Aorta (tissue), 5 donors: ENCODE measurements at regions not wholly inside any gene's neighbourhood (a gene's known extent, or its start where the extent isn't known, plus 50 kb on each side); places are given as distances from the start of the nearest gene placed in this dataset.
"Not testable (repeated sequence)": the region's sequence is repeated elsewhere in the genome, so short reads cannot be mapped to it uniquely, and the experiment has no call there.

Experiments used
- ATAC-seq: fragments of 200-7000 bp; cut with Tn5 transposase; one replicate; pipeline ENCODE4 v1.9.1; 2022; ENCODE audit warnings: moderate library complexity; ENCODE audit not compliant: low FRiP score
- DNase-seq, 2 donors: peaks; one replicate each; pipeline ENCODE4 v3.0.0-alpha.2; 2020
- H3K27ac ChIP-seq, 2 donors: one replicate each; pipeline ENCODE4 v1.5.1; 2013; ENCODE audit warnings: low read length in 2 of 2, mild to moderate bottlenecking in 2 of 2, moderate library complexity in 2 of 2, control low read depth in 1 of 2, inconsistent platforms in 1 of 2, low read depth in 1 of 2
- H3K27me3 ChIP-seq, 2 donors: one replicate each; pipeline ENCODE4 v1.6.1; 2013; ENCODE audit warnings: control low read depth in 1 of 2, low read length in 1 of 2, mild to moderate bottlenecking in 1 of 2, moderate library complexity in 1 of 2; ENCODE audit not compliant: insufficient read depth in 2 of 2, control insufficient read depth in 1 of 2
- H3K36me3 ChIP-seq, 2 donors: one replicate each; pipeline ENCODE4 v1.6.1; 2013; ENCODE audit warnings: control low read depth in 1 of 2, low read length in 1 of 2, mild to moderate bottlenecking in 1 of 2; ENCODE audit not compliant: insufficient read depth in 2 of 2, control insufficient read depth in 1 of 2
- H3K4me1 ChIP-seq, 2 donors: one replicate each; pipeline ENCODE4 v1.6.1; 2013; ENCODE audit warnings: low read length in 2 of 2, control low read depth in 1 of 2, mild to moderate bottlenecking in 1 of 2, moderate library complexity in 1 of 2; ENCODE audit not compliant: insufficient read depth in 2 of 2, control insufficient read depth in 1 of 2
- H3K4me3 ChIP-seq, 2 donors: one replicate each; pipeline ENCODE4 v1.5.1; 2013; ENCODE audit warnings: low read length in 2 of 2, control low read depth in 1 of 2, mild to moderate bottlenecking in 1 of 2
- H3K9me3 ChIP-seq: one replicate; pipeline ENCODE4 v1.6.1; 2013; ENCODE audit warnings: mild to moderate bottlenecking, low read length; ENCODE audit not compliant: control insufficient read depth
- WGBS, 2 donors: extraction: QIAGEN DNeasy Blood & Tissue Kit; methylation state at CpG; one replicate each; pipeline ENCODE4 v1.1.7; 2013; 5-methylcytosine and 5-hydroxymethylcytosine counted together
- intact Hi-C, 2 donors: fragments of 100-400 bp; cut with DNase I; formaldehyde crosslinking; loops; one replicate each; pipeline versions ENCODE4 v1.14.2 to v1.15.0; 2022
- donor health status: healthy with polysubstance abuse.
- donor health status: Bipolar disorder and iron deficiency.
- donor health status: DM: no; HTN: no; CAD: no.
- donor health status: DM: no; HTN: no; CAD: no.
- donor health status: DM: yes; HTN: yes; CAD: no.

GRCh38 chr5:86289786-86290185 lies 328.0 kb upstream of the COX7C start:
- H3K27ac ChIP-seq, H3K4me1 ChIP-seq, H3K36me3 ChIP-seq, H3K27me3 ChIP-seq, H3K4me3 ChIP-seq, intact Hi-C loops, H3K9me3 ChIP-seq, ATAC-seq, DNase-seq: not testable (repeated sequence)
- 87 to 90% methylated on average over 9 of the region's 9 CpGs for WGBS, 2 donors

GRCh38 chr5:86292811-86293210 lies 324.9 kb upstream of the COX7C start:
- WGBS, 2 donors, result 81 to 83% methylated on average over 5 to 6 of the region's 6 CpGs
- intact Hi-C loops, H3K36me3 ChIP-seq, H3K27me3 ChIP-seq, ATAC-seq, H3K4me3 ChIP-seq, DNase-seq, H3K9me3 ChIP-seq, H3K4me1 ChIP-seq, H3K27ac ChIP-seq: not testable (repeated sequence)

- H3K4me1 ChIP-seq, H3K9me3 ChIP-seq, H3K27me3 ChIP-seq, H3K4me3 ChIP-seq, H3K27ac ChIP-seq, ATAC-seq, H3K36me3 ChIP-seq, DNase-seq, intact Hi-C loops: not testable (repeated sequence)
- WGBS, 2 donors, result 69 to 70% methylated on average over 1 of the region's 1 CpG
Measured at GRCh38 chr5:86302643-86303042, 315.1 kb upstream of the COX7C start.

GRCh38 chr5:86305050-86305449 lies 312.7 kb upstream of the COX7C start:
- H3K9me3 ChIP-seq, H3K27ac ChIP-seq, H3K4me1 ChIP-seq, H3K4me3 ChIP-seq, intact Hi-C loops, H3K27me3 ChIP-seq, H3K36me3 ChIP-seq, ATAC-seq, DNase-seq: not testable (repeated sequence)
- WGBS, 2 donors, result 0 to 3% methylated on average over 2 of the region's 2 CpGs

GRCh38 chr5:86314951-86315350 lies 302.8 kb upstream of the COX7C start:
- no peaks in the 10 kb centered on the region for H3K4me1 ChIP-seq
- H3K36me3 ChIP-seq, result no peaks in the 10 kb centered on the region
- H3K9me3 ChIP-seq, result no peaks in the 10 kb centered on the region
- ATAC-seq (no peak), DNase-seq (no peak)
- no peak overlapping the region for H3K27ac ChIP-seq
- no peaks in the 10 kb centered on the region for H3K27me3 ChIP-seq
- H3K4me3 ChIP-seq, result no peak overlapping the region
- intact Hi-C loops, result no loop called here

- Histone ChIP-seq H3K27me3 (no peaks in the 10 kb centered on the region), H3K36me3 (no peaks in the 10 kb centered on the region), H3K9me3 (no peaks in the 10 kb centered on the region), H3K4me1 (no peaks in the 10 kb centered on the region), H3K27ac (no peak overlapping the region), H3K4me3 (no peak overlapping the region)
- ATAC-seq (no peak), DNase-seq (no peak)
- intact Hi-C loops, result no loop called here
Measured at GRCh38 chr5:86320266-86320665, 297.5 kb upstream of the COX7C start.

- Histone ChIP-seq H3K27me3 (no peaks in the 10 kb centered on the region), H3K27ac (no peak overlapping the region), H3K4me1 (no peaks in the 10 kb centered on the region), H3K9me3 (peaks cover 1% of the 10 kb centered on the region), H3K36me3 (no peaks in the 10 kb centered on the region), H3K4me3 (no peak overlapping the region)
- WGBS, 2 donors, result 79 to 89% methylated on average over 1 of the region's 1 CpG
- intact Hi-C loops, result no loop called here
- DNase-seq, result no peak
- ATAC-seq, result peak; percentile 41
Measured at GRCh38 chr5:86329318-86329717, 288.4 kb upstream of the COX7C start.

- Histone ChIP-seq H3K27ac (no peak overlapping the region), H3K4me1 (no peaks in the 10 kb centered on the region), H3K27me3 (no peaks in the 10 kb centered on the region), H3K9me3 (peaks cover 1% of the 10 kb centered on the region), H3K4me3 (no peak overlapping the region), H3K36me3 (no peaks in the 10 kb centered on the region)
- DNase-seq (no peak), ATAC-seq (no peak)
- intact Hi-C loops, result no loop called here
- WGBS, 2 donors, result 92% methylated on average over 2 of the region's 2 CpGs
Measured at GRCh38 chr5:86330736-86331135, 287.0 kb upstream of the COX7C start.

GRCh38 chr5:86332851-86333250 lies 284.9 kb upstream of the COX7C start:
- no peaks in the 10 kb centered on the region for H3K27me3 ChIP-seq
- H3K9me3 ChIP-seq, result peaks cover 1% of the 10 kb centered on the region
- H3K4me3 ChIP-seq, result no peak overlapping the region
- no peak for DNase-seq
- no peaks in the 10 kb centered on the region for H3K4me1 ChIP-seq
- H3K27ac ChIP-seq, result no peak overlapping the region
- intact Hi-C loops, result no loop called here
- WGBS, 2 donors, result 83 to 91% methylated on average over 1 of the region's 1 CpG
- no peak for ATAC-seq
- no peaks in the 10 kb centered on the region for H3K36me3 ChIP-seq
